ENCODE measurements at regions not wholly inside any gene's neighbourhood (a gene's known extent, or its start where the extent isn't known, plus 50 kb on each side); places are given as distances from the start of the nearest gene placed in this dataset.

DNA sequence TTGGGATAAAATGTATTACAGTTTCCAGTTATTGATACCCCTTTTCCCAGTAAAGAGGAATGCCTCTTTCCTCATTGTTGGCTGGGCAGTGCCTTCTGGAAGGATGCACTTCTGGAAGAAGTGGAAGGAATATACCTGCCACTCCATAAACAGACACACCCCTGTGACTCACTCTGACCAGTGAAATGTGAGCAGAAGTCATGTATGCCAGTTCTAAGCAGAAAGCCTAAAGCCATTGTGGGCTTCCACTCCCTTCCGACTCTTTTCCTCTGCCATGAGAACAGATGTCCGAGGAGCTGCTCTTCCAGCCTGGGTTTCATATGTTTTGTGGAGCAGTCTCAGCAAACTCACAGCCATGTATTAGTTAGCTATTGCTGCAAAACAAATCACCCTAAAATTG is 166.1 kb upstream of the SERP2 start:
- TF ChIP-seq, protein P1, sequence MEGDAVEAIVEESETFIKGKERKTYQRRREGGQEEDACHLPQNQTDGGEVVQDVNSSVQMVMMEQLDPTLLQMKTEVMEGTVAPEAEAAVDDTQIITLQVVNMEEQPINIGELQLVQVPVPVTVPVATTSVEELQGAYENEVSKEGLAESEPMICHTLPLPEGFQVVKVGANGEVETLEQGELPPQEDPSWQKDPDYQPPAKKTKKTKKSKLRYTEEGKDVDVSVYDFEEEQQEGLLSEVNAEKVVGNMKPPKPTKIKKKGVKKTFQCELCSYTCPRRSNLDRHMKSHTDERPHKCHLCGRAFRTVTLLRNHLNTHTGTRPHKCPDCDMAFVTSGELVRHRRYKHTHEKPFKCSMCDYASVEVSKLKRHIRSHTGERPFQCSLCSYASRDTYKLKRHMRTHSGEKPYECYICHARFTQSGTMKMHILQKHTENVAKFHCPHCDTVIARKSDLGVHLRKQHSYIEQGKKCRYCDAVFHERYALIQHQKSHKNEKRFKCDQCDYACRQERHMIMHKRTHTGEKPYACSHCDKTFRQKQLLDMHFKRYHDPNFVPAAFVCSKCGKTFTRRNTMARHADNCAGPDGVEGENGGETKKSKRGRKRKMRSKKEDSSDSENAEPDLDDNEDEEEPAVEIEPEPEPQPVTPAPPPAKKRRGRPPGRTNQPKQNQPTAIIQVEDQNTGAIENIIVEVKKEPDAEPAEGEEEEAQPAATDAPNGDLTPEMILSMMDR (IDR thresholded peaks at IDR 0.05 in 4 of 5, conservative IDR thresholded peaks at IDR 0.05 in 1 of 5) = no peak
- no peak for TF ChIP-seq POLR2A (IDR thresholded peaks at IDR 0.05)
